ENCODE measurements at regions not wholly inside any gene's neighbourhood (a gene's known extent, or its start where the extent isn't known, plus 50 kb on each side); places are given as distances from the start of the nearest gene placed in this dataset.

DNA sequence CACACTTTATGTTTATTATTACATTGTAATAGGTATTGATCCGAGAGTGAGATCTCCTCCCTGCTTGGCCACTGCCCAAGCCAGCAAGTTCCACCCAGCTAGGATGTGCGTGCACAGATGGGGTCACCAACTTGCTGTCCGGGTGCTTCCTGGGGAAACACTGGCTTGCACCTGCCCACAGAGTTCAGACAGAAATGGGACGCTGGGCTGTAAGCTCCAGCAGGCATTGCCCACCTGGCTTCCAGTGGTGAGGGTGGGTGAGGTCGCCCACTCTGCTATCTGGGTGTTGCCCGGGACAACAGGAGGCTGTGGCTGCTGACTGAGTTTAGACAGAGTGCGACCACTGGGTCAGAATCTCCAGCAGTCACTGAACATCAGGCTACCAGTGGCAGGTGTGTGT lies 289.8 kb upstream of the ANO3 start:
- no peak for TF ChIP-seq POLR2A (IDR thresholded peaks at IDR 0.05)
- TF ChIP-seq, protein P1, sequence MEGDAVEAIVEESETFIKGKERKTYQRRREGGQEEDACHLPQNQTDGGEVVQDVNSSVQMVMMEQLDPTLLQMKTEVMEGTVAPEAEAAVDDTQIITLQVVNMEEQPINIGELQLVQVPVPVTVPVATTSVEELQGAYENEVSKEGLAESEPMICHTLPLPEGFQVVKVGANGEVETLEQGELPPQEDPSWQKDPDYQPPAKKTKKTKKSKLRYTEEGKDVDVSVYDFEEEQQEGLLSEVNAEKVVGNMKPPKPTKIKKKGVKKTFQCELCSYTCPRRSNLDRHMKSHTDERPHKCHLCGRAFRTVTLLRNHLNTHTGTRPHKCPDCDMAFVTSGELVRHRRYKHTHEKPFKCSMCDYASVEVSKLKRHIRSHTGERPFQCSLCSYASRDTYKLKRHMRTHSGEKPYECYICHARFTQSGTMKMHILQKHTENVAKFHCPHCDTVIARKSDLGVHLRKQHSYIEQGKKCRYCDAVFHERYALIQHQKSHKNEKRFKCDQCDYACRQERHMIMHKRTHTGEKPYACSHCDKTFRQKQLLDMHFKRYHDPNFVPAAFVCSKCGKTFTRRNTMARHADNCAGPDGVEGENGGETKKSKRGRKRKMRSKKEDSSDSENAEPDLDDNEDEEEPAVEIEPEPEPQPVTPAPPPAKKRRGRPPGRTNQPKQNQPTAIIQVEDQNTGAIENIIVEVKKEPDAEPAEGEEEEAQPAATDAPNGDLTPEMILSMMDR (IDR thresholded peaks at IDR 0.05), result no peak
